HG03342 (cell line): ENCODE measurements at regions not wholly inside any gene's neighbourhood (a gene's known extent, or its start where the extent isn't known, plus 50 kb on each side); places are given as distances from the start of the nearest gene placed in this dataset.

Experiments
- ATAC-seq: cut with Tn5 transposase; IDR thresholded peaks from one replicate; pipeline ENCODE4 v1.9.1; 2021; ENCODE audit warnings: mild to moderate bottlenecking, moderate library complexity; ENCODE audit not compliant: unreplicated experiment

- no peak for ATAC-seq
These were observed 301.0 kb upstream of the POU3F1 start for GRCh38 chr1:38347446-38348175.

DNA sequence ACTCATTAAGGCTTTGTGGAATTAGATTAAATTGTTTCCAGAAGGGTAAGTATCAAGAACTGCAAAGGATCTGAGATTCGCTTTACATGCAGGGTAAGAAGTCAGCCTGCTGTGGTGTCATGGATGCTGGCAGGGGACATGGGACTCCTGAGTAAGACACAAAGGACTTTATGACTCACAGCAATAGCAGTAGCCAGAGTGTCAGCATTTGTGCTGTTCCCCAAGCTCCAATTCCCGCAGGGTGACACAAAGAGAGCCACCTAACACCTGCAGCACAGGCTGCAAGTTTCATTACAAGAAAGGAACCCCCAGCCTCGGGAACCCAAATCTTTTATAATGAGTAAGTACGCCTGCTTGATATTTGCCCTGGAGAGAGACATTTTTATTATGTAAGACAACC lies 298.1 kb upstream of the POU3F1 start:
- ATAC-seq: no peak

- ATAC-seq: no peak
These were observed 295.1 kb upstream of the POU3F1 start for GRCh38 chr1:38341694-38342093.

DNA sequence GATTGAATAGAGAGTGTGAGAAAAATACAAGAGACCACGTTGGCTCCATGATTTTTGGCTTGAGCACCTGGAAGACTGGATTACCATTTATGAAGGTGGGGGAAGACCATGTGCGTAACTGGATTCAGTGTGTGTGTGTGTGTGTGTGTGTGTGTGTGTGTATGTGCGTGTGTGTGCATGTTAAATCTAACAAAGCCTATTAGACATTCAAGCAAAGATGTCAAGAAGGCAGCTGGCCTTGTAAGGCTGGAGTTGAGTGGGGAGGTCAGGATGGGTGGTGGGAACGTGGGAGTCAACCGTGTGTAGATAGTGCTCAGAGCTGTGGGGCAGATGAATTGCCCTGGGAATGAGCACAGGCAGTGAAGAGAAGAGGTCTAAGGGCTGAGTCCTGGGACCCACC lies 293.8 kb upstream of the POU3F1 start:
- no peak for ATAC-seq

DNA sequence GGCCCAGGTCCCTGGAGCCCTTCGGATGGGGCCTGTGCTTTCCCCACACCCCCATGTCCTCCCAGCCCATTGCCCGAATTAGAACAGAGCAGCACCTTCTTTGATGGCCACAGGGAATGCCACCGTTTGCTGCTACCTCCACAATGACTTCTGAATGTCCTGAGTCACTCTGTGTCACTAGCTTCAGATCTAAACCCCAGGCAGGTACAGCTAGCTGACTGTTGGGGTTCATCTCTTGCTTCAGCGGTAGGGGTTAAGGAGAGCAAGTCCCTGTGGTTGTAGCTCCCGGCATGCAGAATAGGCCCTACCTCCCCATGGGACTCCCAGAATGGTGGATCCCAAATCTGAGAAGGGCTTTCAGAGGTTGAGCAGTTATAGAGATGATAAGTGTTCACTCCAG lies 291.1 kb upstream of the POU3F1 start:
- ATAC-seq: no peak

- ATAC-seq: no peak
These were observed 290.4 kb upstream of the POU3F1 start for GRCh38 chr1:38336961-38337360.

- ATAC-seq: no peak
These were observed 289.8 kb upstream of the POU3F1 start for GRCh38 chr1:38336301-38336923.

- ATAC-seq: no peak
These were observed 288.5 kb upstream of the POU3F1 start for GRCh38 chr1:38334930-38335592.

DNA sequence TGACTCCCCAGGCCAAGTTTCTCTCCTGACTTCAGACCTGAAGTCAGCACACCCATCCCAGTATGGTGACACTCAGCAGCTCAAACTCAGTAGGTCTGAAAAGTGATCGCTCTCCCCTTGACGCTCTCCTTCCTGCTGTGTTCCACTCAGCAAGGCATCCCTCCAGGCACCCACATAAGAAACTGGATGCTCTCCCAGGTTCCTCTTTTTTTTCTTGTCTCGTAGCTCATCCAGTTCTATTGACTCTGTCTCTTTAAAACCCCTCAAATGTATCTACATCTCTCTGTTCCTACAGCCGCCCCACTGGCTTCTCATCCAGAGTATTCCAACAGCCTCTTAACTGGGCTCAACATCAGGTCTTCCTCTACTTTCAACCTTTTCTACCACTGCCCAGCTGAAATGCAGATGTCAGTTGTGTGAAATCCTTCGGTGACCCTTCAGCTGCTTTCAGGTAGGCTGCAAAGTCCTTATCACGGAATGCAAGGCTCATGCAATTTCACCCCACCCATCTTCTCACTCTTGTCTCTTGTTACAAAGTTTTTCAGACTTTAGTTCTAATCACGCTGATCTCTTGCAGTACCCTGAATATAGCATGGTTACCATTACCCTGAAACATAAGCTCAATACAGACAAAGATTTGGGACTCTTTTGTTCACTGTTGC lies 286.2 kb upstream of the POU3F1 start:
- ATAC-seq: no peak

DNA sequence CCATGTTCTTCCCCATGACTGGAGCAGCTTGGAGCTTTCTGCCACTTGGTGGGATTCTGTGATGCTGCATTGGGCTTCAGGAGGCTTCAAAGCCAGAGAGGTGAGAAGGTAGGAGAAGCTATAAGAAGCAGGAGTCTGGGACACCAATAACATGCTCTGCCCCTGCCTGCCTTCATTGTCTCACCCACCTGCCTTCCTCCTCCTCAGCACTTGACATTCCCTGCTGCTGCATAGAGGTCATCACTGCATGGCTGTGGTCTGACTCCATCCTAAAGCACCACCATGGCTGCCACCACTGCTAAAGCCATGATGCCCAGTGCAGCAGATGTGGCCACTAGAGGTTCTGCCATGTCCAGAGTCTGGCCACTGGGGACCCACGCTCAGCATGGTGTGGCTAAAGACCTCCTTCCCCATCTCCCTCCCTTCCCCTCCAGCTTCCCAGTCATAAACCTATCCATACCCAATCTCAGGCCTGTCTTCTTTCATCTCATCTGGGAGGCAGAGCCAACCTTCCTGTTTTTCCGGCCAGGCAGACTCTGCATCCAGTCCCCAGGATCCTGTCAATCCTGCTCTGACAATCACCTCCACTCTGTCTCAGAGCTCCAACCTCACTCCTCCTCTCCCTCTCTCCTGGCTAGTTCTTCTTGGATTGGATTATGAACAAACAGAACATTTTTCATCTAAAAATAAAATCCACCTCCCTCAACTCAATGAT lies 285.1 kb upstream of the POU3F1 start:
- ATAC-seq: no peak

DNA sequence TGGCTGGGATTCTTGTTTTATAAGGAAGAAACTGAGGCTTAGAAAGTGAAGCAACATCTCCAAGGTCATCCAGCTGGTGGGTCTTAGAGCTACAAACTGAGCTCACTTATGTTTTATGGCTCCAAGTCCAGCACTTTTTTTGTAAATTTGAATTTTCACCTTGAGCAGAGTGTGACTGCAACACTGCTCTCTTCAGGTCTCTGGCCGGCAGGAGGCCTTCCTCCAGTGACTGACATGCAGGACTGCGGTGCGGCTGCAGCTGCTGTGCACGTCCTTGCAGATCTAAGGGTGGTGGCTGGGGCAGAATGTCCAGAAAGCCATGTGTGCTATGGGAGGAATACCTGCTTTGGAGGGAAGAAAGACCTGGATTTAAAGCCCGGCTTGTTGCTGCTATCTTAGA lies 284.2 kb upstream of the POU3F1 start:
- ATAC-seq: no peak

DNA sequence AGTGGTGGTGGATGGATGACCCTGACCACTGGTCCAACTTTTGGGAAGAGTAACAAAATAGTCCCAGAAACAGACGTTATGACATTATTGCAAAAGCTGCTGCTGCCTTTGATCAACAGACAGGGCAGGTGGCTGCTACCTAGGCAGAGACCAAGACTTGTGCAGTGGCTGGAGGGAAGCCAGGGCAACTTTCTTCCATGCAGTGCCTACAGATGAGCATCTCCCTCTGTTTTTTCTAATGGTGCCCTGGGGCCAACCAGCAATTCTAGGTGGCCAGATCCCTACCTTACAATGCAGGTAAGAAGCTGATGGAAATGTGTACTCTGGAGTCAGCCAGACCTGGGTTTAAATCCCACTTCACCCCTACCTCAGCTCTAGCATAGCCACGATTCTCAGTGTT lies 283.1 kb upstream of the POU3F1 start:
- ATAC-seq: no peak

DNA sequence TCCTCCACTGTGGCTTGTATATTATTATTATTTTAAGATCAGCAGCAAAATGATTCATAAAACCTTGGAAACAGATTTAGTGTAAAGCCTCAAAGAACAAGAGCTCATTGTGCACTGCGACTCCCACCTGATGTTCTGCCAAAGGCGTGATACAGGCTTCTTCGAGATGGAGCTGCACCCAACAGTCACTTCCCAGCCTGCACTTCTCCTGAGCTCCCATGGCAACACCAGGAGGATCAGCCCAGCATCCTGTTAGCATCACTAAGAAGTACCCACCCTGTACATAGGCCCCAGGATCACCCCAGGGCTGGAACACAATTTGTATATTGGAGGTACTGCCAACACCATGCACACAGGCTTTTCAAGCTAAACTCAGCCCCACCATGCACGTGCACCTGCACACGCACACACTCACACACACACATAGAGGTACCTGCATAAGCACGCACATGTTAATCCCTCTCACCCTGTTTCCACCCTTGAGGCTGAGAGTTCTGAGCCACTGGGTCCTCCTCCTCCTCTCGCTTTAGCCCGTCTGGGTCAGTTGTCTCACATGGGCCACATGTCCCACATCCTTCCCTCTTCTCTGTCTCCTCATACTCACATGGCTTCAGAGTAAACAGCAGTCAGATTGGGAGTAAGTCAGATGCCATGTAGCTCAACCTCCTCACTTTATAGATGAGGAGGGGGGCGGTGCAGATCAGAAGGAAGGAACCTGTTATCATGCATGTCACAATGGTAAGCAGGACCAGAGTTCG lies 281.9 kb upstream of the POU3F1 start:
- ATAC-seq: no peak

GRCh38 chr1:38327559-38327973 lies 281.0 kb upstream of the POU3F1 start:
- ATAC-seq: no peak

- no peak for ATAC-seq
These were observed 280.3 kb upstream of the POU3F1 start for GRCh38 chr1:38326856-38327255.

- ATAC-seq: no peak
These were observed 279.5 kb upstream of the POU3F1 start for GRCh38 chr1:38326135-38326534.

DNA sequence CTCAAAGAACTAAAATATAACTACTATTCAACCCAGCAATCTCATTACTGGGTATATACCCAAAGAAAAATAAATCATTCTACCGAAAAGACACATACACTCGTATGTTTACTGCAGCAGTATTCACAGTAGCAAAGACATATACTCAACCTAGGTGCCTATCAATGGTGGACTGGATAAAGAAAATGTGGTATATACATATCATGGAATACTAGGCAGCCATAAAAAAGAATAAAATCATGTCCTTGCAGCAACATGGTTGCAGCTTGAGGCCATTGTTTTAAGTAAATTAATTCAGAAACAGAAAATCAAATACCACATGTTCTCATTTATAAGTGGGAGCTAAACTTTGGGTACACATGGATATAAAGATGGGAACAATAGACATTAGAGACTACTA lies 266.2 kb upstream of the POU3F1 start:
- no peak for ATAC-seq

- ATAC-seq: no peak
These were observed 263.5 kb upstream of the POU3F1 start for GRCh38 chr1:38310079-38310478.

DNA sequence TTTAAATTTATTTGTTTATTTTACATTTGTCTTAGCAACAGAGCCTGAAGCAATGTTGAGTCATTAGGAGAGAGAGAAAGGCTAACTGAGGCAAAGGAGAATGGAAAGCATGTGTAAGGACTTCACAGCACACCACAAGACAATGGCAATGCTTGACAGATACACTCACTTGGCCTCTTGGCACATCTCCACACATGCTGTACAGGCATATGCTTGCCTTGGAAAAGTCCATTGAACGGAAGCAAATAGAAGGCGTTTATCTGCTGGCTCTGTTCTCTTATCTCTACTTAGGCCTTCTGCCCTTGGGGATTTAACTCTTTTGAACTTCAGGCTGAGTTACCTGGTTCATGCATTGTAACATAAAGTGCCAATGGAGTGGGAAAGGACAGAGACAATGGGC lies 262.2 kb upstream of the POU3F1 start:
- ATAC-seq: no peak

DNA sequence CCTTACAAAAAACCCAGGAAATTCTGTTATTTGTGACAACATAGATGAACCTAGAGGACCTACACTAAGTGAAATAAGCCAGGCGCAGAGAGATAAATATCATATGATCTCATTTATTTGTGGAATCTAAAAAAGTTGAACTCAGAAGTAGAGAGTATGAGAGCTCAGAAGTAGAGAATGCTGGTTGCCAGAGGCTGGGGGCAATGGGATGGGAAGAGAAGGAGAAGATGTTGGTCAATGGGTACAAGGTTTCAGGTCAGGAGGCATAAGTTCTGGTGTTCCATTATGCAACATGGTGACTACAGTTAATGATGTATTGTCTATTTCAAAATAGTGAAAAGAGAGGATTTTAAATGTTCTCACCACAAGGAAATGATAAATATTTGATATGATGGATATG lies 259.1 kb upstream of the POU3F1 start:
- no peak for ATAC-seq
